ENCODE measurements at regions not wholly inside any gene's neighbourhood (a gene's known extent, or its start where the extent isn't known, plus 50 kb on each side); places are given as distances from the start of the nearest gene placed in this dataset.

GRCh38 chr9:107210775-107211174, 72.3 kb upstream of the RAD23B start:
- Histone ChIP-seq H3K27ac (ENCODE audit: insufficient read depth, low read length) (no peak overlapping the region), H4K20me1 (ENCODE audit: insufficient read depth, low read length) (no peaks in the 10 kb centered on the region), H4K91ac (ENCODE audit: insufficient read depth, low read depth, low read length) (no peak overlapping the region), H3K14ac (replicated peaks; ENCODE audit: low read depth, low read length) (no peak overlapping the region), H2BK5ac (ENCODE audit: low read depth, low read length, poor library complexity, severe bottlenecking) (no peak overlapping the region), H3K27me3 (ENCODE audit: control insufficient read depth, insufficient read depth, low read length) (no peaks in the 10 kb centered on the region), H3K9me1 (ENCODE audit: insufficient read depth, low read length) (peaks cover 3% of the 10 kb centered on the region; the same call in 1 of the 2 replicates), H3K9me3 (ENCODE audit: control insufficient read depth, insufficient read depth, low read length) (no peaks in the 10 kb centered on the region), H3K4me1 (ENCODE audit: control insufficient read depth, insufficient read depth, low read length) (peaks cover 8% of the 10 kb centered on the region), H3K56ac (ENCODE audit: extremely low read depth, insufficient read depth, low read length) (no peak overlapping the region), H2BK120ac (ENCODE audit: low read depth, low read length) (no peak overlapping the region), H3K4me3 (ENCODE audit: insufficient read depth, low read depth, low read length) (no peak overlapping the region), H3K18ac (ENCODE audit: low read depth, low read length) (no peak overlapping the region), H3K9ac (ENCODE audit: low read depth, low read length) (no peak overlapping the region), H2AK9ac (replicated peaks; ENCODE audit: low read depth, low read length, poor library complexity) (no peak overlapping the region), H2BK20ac (ENCODE audit: low read depth, low read length) (no peak overlapping the region), H3K36me3 (ENCODE audit: control insufficient read depth, insufficient read depth, low read length) (no peaks in the 10 kb centered on the region), H2BK15ac (ENCODE audit: low read depth, low read length) (no peak overlapping the region), H2AK5ac (ENCODE audit: low read depth, low read length) (no peak overlapping the region; the same call in 1 of the 2 replicates), H2AFZ (replicated peaks; ENCODE audit: low read length, poor library complexity) (no peak overlapping the region), H3K79me1 (ENCODE audit: low read depth in 1 of 2, low read length in 2 of 2) (no peaks in the 10 kb centered on the region), H3K4me2 (ENCODE audit: low read depth, low read length) (no peak overlapping the region), H4K5ac (ENCODE audit: low read depth, low read length) (no peak overlapping the region), H3K4ac (ENCODE audit: low read depth, low read length) (no peak overlapping the region), H4K8ac (ENCODE audit: low read depth in 2 of 2, low read length in 2 of 2) (no peak overlapping the region), H3K23ac (ENCODE audit: low read depth, low read length) (no peak overlapping the region)
- DNase-seq, result no peak
- no TSS peak for BruUV-seq (replicated peaks)
- no peak for ATAC-seq (ENCODE audit: low read depth)
- in situ Hi-C loops (cut with MboI; ENCODE audit: low sequenced_read_pairs), result no loop called here
- dilution Hi-C loops (cut with HindIII; ENCODE audit: low sequenced_read_pairs, unreplicated experiment), result no loop called here
- POLR2A ChIA-PET (ENCODE audit: unreplicated experiment), result no interaction called here
- intact Hi-C loops (cut with micrococcal nuclease), result no loop called here
- CTCF ChIA-PET, result no interaction called here
- 88% methylated on average over 1 of the region's 6 CpGs; no CpG with 5 or more reads in 1 of the 2 experiments for WGBS, 2 experiments (ENCODE audit: extremely low coverage in 2 of 2, insufficient read length in 1 of 2)
- TF ChIP-seq RCOR1 (IDR thresholded peaks at IDR 0.05; ENCODE audit: insufficient replicate concordance, low read length) (no peak), MXI1 (IDR thresholded peaks at IDR 0.05; ENCODE audit: borderline replicate concordance, low read depth, low read length) (no peak), NFE2L2 (IDR thresholded peaks at IDR 0.05; ENCODE audit: low read depth, low read length) (no peak), POLR2A (IDR thresholded peaks at IDR 0.05; ENCODE audit: low read depth, low read length) (no peak), SMC3 (IDR thresholded peaks at IDR 0.05; ENCODE audit: low read depth, low read length) (no peak), CTCF (conservative IDR thresholded peaks at IDR 0.05; ENCODE audit: low read depth, low read length) (no peak), CHD1 (IDR thresholded peaks at IDR 0.05; ENCODE audit: low read depth, low read length) (no peak), FOS (IDR thresholded peaks at IDR 0.05; ENCODE audit: low read depth, low read length) (no peak), RFX5 (IDR thresholded peaks at IDR 0.05; ENCODE audit: low read depth, low read length) (no peak), ELK1 (IDR thresholded peaks at IDR 0.05; ENCODE audit: borderline replicate concordance, low read depth, low read length) (no peak), CEBPB (IDR thresholded peaks at IDR 0.05; ENCODE audit: low read depth, low read length) (no peak), USF2 (IDR thresholded peaks at IDR 0.05; ENCODE audit: low read depth, low read length) (no peak)
